Skeletal muscle tissue (tissue), 3 donors: ENCODE measurements at regions not wholly inside any gene's neighbourhood (a gene's known extent, or its start where the extent isn't known, plus 50 kb on each side); places are given as distances from the start of the nearest gene placed in this dataset.

Source experiments
- H3K27ac ChIP-seq: one replicate; pipeline ENCODE4 v1.7.0; 2013; ENCODE audit warnings: mild to moderate bottlenecking, low read depth, low read length, inconsistent platforms
- H3K27me3 ChIP-seq, 3 donors: one replicate each; pipeline ENCODE4 v1.7.0; 2013; ENCODE audit warnings: low read length in 3 of 3; ENCODE audit not compliant: control insufficient read depth in 3 of 3, insufficient read depth in 3 of 3
- H3K36me3 ChIP-seq, 3 donors: one replicate each; pipeline ENCODE4 v1.7.0; 2013; ENCODE audit warnings: low read length in 3 of 3; ENCODE audit not compliant: control insufficient read depth in 3 of 3, insufficient read depth in 3 of 3
- H3K4me1 ChIP-seq, 3 donors: one replicate each; pipeline ENCODE4 v1.7.0; 2013; ENCODE audit warnings: low read length in 3 of 3, mild to moderate bottlenecking in 3 of 3; ENCODE audit not compliant: control insufficient read depth in 3 of 3, insufficient read depth in 3 of 3
- H3K4me3 ChIP-seq, 3 donors: one replicate each; pipeline ENCODE4 v1.7.0; 2013; ENCODE audit warnings: low read length in 3 of 3
- H3K9ac ChIP-seq, 3 donors: one replicate each; pipeline ENCODE4 v1.7.0; 2013; ENCODE audit warnings: low read length in 3 of 3, mild to moderate bottlenecking in 3 of 3, moderate library complexity in 2 of 3, low read depth in 1 of 3
- H3K9me3 ChIP-seq, 3 donors: one replicate each; pipeline ENCODE4 v1.7.0; 2013; ENCODE audit warnings: low read length in 3 of 3; ENCODE audit not compliant: control insufficient read depth in 3 of 3
- donor health status: Osteomylitis.

DNA sequence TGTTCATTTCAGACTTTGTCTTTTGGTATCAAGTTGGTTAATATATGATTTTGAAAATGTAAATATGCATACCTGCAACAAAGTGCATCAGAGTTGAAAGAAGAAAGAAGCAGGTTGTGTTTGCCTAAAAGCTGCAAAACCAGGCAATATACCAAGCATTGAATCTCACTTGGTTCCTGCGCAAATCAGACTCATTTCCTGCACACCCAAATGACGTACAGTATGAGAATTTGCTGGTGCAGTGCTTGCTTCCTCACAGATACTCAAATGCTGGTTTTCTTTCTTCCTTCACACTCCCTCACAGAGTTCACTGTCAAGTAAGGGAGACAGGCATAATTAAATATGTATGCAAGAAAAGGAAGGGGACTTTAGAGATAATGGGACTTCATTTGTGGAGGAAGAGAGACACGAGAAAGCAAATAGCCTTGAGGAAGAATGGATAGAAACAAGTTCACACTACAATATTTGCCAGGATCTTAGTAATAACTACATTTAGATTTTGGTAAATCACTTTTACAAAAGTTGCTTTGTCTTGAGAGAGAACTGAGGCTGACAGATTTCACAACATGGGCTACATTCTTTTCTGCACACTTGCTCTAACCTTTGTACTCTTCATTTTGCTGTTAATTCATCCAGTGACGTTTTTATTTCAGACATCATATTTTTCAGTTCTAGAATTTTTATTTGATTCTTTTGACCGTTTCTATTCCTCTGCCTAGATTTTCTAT, 56.9 kb upstream of the AOAH start:
- no peak overlapping the region for H3K4me3 ChIP-seq
- H3K27me3 ChIP-seq = no peaks in the 10 kb centered on the region
- no peak overlapping the region for H3K27ac ChIP-seq
- no peaks in the 10 kb centered on the region for H3K9me3 ChIP-seq
- no peaks in the 10 kb centered on the region for H3K4me1 ChIP-seq
- no peaks in the 10 kb centered on the region for H3K36me3 ChIP-seq
- no peak overlapping the region for H3K9ac ChIP-seq

DNA sequence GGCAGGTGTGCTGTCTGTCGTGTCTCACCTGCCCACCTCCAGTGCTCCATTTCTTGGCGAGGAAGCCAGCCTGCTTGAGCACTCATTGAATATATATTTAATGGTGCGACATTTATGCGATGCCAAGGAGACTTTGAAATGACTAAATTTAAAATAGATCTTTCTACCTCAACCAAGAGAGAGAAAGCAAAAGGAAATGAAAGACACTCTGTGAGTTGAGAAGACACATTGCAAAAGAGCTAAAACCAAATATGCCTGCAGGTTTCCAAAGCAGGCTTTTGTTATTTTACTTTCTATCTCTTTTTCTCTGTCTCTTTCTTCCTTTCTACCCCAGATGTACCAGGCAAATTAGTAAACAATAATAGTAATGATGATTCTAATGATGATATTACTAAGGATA, 53.6 kb upstream of the AOAH start:
- Histone ChIP-seq H3K4me3 (no peak overlapping the region), H3K27ac (no peak overlapping the region), H3K36me3 (no peaks in the 10 kb centered on the region), H3K9me3 (no peaks in the 10 kb centered on the region), H3K27me3 (no peaks in the 10 kb centered on the region), H3K4me1 (no peaks in the 10 kb centered on the region), H3K9ac (no peak overlapping the region)

DNA sequence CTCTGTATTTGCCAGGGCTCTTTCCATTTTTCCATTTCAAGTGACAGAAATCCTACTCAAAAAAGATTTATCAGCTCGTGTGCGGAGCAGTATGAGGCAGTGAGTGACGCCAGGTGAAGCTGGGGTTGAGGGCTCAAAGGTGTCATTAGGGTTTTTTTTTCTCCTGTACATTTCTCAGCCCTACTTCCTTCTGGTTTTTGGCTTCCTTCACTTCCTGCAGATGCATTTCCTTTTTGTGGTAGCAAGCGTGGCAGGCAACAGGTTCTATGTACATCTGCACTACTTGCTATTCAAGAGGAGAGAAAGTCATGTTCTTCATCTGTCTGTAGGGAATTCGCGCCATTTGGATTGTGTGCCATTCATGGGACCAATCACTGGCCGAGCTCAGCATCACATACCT, 52.8 kb upstream of the AOAH start:
- no peaks in the 10 kb centered on the region for H3K4me1 ChIP-seq
- H3K27ac ChIP-seq = no peak overlapping the region
- H3K9ac ChIP-seq = no peak overlapping the region
- no peaks in the 10 kb centered on the region for H3K9me3 ChIP-seq
- H3K27me3 ChIP-seq = no peaks in the 10 kb centered on the region
- peak overlapping the region in 1 of 3 donors; percentile 4 for H3K4me3 ChIP-seq
- no peaks in the 10 kb centered on the region for H3K36me3 ChIP-seq

DNA sequence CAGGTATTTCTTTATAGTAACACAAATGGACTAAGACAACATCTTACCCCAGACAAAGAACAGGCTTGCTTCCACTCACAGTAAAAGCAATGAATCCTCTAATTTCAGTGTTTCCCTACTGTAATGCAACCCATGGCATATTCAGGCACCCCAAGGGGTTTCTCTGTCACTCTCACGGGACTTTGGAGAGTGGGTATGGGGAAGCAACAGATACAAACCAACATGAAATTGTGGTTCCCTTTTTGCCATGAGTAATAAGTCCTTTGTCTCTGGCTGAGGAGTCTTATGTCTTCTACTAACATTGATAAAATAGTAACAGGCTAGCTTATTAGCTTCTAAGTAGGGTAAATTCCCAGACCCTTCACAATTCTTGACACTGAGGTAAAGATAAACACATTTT, 51.4 kb upstream of the AOAH start:
- Histone ChIP-seq H3K9me3 (no peaks in the 10 kb centered on the region), H3K9ac (no peak overlapping the region), H3K27me3 (no peaks in the 10 kb centered on the region), H3K27ac (no peak overlapping the region), H3K4me3 (no peak overlapping the region), H3K4me1 (no peaks in the 10 kb centered on the region), H3K36me3 (no peaks in the 10 kb centered on the region)

GRCh38 chr7:36775061-36775620, 50.8 kb upstream of the AOAH start:
- H3K27ac ChIP-seq = no peak overlapping the region
- H3K9ac ChIP-seq = no peak overlapping the region
- no peaks in the 10 kb centered on the region for H3K9me3 ChIP-seq
- no peaks in the 10 kb centered on the region for H3K27me3 ChIP-seq
- H3K36me3 ChIP-seq = no peaks in the 10 kb centered on the region
- H3K4me3 ChIP-seq = no peak overlapping the region
- no peaks in the 10 kb centered on the region for H3K4me1 ChIP-seq
